Stimulated activated CD4-positive, alpha-beta T cell treated with anti-CD3 and anti-CD28 coated beads, Interleukin-4, amount 100 ng/mL, for 48 hours (primary cell): ENCODE measurements at regions not wholly inside any gene's neighbourhood (a gene's known extent, or its start where the extent isn't known, plus 50 kb on each side); places are given as distances from the start of the nearest gene placed in this dataset.

ENCODE experiments used
- DNase-seq, 2 donors: peaks; one replicate each; pipeline ENCODE4 v3.0.0-alpha.2; 2020; ENCODE audit warnings: low read depth in 2 of 2

GRCh38 chrX:110430293-110431076, 71.8 kb downstream of the RTL9 start:
- DNase-seq, result no peak

GRCh38 chrX:110432091-110432905, 73.7 kb downstream of the RTL9 start:
- no peak for DNase-seq

- no peak for DNase-seq
These were observed 74.2 kb downstream of the RTL9 start for GRCh38 chrX:110432906-110433215.

GRCh38 chrX:110435196-110435595, 76.5 kb downstream of the RTL9 start:
- DNase-seq, result no peak

GRCh38 chrX:110436523-110436922, 77.9 kb downstream of the RTL9 start:
- no peak for DNase-seq

GRCh38 chrX:110437686-110438085, 79.0 kb downstream of the RTL9 start:
- DNase-seq, result no peak

- DNase-seq, result no peak
These were observed 81.6 kb downstream of the RTL9 start for GRCh38 chrX:110440016-110440805.

- no peak for DNase-seq
These were observed 84.0 kb downstream of the RTL9 start for GRCh38 chrX:110442635-110443034.

GRCh38 chrX:110444996-110445395, 86.3 kb downstream of the RTL9 start:
- no peak for DNase-seq

GRCh38 chrX:110448459-110448858, 89.8 kb downstream of the RTL9 start:
- no peak for DNase-seq

GRCh38 chrX:110449312-110449711, 90.7 kb downstream of the RTL9 start:
- no peak for DNase-seq

- peak; percentile 18 to 28 for DNase-seq
These were observed 91.4 kb downstream of the RTL9 start for GRCh38 chrX:110450050-110450449.

GRCh38 chrX:110454336-110454735, 95.7 kb downstream of the RTL9 start:
- no peak for DNase-seq

GRCh38 chrX:110462957-110463356, 104.3 kb downstream of the RTL9 start:
- no peak for DNase-seq

- DNase-seq, result no peak
These were observed 108.1 kb downstream of the RTL9 start for GRCh38 chrX:110466790-110467189.

- DNase-seq, result no peak
These were observed 113.6 kb downstream of the RTL9 start for GRCh38 chrX:110472265-110472664.

- no peak for DNase-seq
These were observed 119.1 kb downstream of the RTL9 start for GRCh38 chrX:110477593-110478228.

- DNase-seq, result no peak
These were observed 133.4 kb downstream of the RTL9 start for GRCh38 chrX:110491846-110492620.

GRCh38 chrX:110504947-110505346, 146.3 kb downstream of the RTL9 start:
- no peak for DNase-seq

- DNase-seq, result no peak
These were observed 151.3 kb downstream of the RTL9 start for GRCh38 chrX:110509755-110510532.
